ENCODE measurements at regions not wholly inside any gene's neighbourhood (a gene's known extent, or its start where the extent isn't known, plus 50 kb on each side); places are given as distances from the start of the nearest gene placed in this dataset.
A peak's percentile ranks its signal among the peaks of the same experiment; 100 is the strongest.

DNA sequence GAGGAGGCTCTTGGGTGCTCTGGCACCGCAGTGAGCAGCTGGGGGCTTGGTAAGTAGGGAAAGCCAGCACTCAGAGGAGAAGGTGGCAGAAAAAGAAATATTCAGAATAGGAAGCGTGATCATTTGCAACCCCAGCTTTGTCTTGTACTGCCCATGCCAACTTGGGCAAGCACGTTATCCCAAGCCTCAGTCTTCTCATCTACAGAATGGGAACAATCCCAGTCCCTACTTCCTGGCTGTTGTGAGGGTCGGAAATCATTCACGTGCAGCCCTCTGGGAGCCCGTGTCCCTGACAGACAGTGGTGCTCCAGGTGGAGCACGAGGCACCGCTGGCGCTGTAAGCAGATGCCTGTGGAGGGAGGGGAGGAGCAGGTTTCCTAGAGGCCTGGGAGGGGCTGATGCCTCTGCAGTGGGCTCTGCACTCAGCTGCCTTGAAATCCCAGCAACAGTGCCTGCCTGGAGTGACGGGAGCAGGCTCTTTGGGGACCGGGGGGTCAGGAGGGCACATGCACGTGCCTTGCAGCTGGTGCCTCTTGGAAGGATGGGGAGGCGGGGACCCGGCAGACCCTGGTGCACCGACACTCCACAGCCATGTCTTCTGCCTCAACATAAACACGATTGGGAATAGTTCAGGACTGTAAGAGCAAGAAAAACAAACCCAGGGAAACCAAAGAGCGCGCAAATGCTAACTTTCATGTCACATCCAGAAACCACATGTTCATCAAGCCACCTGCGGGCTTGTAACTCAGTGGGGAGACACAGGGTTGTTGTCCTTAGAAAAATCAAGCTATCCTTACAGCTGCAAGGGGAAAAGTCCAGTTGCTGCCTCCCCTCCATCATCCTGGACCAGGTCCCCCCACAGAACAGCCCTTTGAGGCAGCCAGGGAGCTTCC is 86.5 kb upstream of the DIO3 start:
- no peak for FAIRE-seq

DNA sequence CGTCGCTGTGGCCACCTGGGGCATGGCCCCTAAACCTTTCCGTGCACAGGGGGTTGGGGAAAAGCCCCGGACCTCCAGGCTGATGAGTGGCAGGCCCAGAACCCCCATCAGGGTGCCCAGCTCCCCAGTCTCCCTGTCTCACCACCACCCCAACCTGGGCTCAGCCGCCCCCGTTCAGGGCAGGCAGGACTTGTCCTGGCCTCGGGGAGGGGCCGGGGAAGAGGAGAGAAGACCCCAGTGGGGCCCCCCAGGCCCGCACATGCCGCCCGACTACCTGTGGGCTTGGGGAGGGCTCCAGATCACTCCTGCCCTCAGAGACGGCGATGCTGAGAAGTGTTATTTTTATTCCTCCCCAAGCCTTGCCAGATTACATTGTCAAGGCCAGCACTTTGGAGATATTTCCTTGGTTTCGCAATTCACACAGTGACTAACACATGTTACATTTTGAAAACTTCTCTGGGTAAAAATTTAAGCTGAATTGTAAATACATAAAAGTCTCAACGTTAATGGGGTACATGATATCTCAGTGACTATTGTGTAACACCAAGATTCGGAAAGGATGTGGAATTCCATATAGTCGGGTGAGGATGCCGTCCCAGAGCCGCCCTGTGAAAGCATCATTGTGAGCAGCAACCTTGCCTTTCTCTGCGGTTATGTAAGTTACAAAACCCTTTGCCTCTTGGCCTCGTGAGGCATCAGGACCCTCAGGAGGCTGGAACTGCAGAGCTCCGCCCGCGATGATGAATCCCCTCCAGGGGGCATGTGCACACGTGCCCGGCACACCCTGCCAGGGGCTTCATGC is 85.6 kb upstream of the DIO3 start:
- FAIRE-seq, result peak; percentile 64

DNA sequence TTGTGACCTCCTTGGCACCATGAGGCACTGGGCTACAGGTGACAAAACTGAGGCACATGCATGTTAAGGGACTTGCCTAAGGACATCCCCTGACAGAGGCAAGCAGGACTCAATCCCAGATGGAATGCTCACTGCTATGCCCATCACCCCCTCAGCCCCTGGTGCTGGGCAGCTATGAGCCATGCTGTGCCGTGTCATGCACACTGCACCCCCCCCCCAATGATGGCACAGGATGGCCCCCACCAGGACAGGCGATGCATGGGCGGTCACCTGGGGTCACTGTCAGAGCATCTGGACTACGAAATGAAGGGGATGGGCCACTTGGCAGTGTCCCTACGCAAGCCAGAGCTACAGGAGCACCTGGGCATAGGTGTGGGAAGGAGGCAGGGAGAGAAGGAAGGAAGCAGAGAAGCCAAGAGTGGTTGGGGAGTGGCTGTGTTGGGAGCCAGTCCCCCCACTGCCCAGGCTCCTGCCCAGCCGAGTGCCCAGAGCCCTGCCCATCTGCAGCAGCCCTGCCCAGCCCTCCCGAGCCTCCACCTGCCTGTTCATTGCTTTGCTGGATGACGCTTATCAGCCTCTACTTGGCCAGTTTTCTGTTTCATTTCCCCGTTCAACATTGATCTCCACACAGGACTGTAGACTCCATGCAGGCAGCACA is 84.9 kb upstream of the DIO3 start:
- FAIRE-seq, result no peak

DNA sequence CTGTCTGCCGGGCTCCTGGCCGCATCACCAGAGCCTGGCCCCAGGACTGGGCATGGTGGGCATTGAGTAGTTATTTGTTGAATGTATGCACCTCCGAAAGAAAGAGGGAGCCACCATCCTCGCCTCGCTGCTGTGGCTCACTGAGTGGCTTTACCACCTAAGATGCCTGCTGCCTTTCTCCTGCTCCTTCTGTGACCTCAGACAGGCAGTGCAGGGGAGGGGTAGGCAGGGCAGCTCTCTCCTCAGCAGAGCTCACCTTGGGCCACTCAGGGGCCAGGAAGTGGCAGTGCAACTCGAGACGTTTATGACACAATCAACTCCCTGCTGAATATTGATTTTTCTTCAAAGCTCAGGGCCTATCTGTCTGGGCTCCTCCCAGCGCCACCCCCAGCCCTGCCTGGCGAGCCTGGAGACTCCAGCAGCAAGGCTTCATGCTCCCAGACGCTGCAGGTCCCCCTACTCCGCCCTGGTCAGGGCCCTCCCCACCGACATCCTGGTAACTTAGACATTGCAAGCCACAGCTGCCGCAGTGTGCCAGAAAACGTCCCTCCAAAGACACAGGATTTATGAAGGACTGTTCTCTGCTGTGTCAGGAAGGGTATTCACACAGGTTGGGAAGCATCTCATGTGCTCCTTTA is 84.3 kb upstream of the DIO3 start:
- FAIRE-seq, result no peak

GRCh38 chr14:101477648-101478047 is 83.6 kb upstream of the DIO3 start:
- peak; percentile 31 for FAIRE-seq

GRCh38 chr14:101478096-101478495 is 83.2 kb upstream of the DIO3 start:
- no peak for FAIRE-seq

- no peak for FAIRE-seq
These were observed 82.4 kb upstream of the DIO3 start for GRCh38 chr14:101478796-101479410.

DNA sequence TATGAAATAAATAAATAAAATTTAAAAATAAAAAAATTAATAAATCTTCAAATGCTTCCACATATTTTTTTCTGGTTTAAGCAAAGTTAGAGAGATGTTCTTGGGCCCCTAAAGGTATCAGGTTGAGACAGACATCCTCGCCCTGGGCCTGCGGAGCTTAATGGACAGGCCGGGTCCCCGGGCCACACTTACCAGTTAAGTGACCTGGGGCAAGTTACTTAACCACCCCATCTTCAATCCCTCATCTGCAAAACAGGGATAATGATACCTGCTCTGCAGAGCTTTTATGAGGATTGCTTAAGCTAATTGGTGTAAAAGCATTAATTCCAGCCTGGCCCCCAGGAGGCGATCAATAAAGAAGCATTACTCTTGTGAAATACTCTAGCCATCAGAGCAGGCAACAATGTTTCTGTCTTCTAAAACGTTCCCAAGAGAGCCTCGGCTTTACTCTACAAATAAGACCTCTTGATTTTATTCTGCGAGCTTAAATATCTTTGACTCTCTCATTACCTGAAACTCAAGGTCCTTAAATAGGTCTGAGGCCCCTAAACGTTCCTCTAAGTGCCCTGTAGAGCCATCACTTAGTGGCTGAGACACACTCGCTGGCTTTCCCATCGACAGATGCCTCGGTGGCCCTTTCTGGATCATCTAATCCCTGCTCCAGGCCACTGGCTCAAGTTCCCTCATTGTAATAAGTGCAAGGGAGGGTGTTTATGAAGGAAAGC is 81.1 kb upstream of the DIO3 start:
- no peak for FAIRE-seq

DNA sequence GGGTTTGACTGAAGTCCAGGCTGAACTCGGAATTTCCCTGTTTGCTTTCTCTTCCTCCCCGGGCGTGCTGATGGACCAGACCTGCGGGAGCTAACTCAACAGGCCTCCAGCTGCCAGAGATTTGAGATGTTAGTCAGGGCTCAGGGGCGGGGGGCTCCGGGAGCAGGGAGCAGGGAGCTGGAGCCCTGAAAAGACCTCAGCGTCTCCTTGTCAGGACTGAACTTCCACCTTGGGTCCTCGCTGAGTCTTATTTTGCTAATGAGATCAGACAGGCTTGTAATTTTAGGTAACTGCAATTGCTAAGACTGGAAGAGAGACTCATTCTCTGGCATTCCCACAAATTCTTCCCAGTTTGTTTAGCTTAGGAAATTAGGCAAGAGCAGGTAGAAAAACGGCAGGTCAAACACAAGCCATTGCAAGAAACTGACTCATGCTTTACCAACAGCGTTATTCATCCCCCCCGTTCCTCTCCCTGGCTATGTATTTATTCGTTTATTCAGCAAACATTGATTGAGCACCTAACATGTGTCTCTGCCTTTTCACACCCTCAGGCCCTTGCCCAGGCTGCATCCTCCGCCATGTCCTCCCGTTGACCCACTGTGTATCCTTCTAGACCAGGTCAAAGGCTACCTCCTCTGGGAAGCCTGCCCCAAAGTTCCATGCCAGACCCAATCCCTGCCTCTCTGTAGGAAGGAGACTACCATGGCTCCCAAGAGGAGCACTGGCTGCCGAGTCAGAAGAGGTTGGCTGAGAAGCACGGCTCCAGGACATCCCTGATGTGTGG is 80.4 kb upstream of the DIO3 start:
- FAIRE-seq, result no peak

GRCh38 chr14:101481557-101481956 is 79.7 kb upstream of the DIO3 start:
- no peak for FAIRE-seq

DNA sequence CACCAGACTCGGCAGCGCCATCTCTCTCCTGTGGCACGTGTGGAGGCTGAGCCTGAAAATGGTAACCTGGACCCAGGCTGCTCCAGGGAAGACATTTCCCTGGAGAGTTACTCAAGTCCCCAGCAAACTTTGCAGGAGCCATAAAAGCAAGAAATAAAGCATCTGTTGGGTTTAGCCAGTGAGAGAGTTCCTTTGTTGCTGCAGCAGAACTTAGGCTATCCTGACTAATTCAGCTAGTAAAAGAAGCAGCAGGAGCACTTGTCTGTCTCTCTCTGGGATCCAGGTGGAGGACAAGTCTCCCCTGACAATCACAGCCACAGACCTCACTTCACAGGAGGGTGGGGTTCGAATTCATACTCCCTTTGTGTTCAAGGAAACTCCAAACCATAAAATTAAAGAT is 79.2 kb upstream of the DIO3 start:
- no peak for FAIRE-seq

GRCh38 chr14:101483829-101484228 is 77.5 kb upstream of the DIO3 start:
- no peak for FAIRE-seq

GRCh38 chr14:101489092-101489760 is 72.1 kb upstream of the DIO3 start:
- no peak for FAIRE-seq

GRCh38 chr14:101490771-101491170 is 70.5 kb upstream of the DIO3 start:
- no peak for FAIRE-seq

- no peak for FAIRE-seq
These were observed 69.5 kb upstream of the DIO3 start for GRCh38 chr14:101491841-101492240.

- FAIRE-seq, result no peak
These were observed 68.6 kb upstream of the DIO3 start for GRCh38 chr14:101492716-101493115.

DNA sequence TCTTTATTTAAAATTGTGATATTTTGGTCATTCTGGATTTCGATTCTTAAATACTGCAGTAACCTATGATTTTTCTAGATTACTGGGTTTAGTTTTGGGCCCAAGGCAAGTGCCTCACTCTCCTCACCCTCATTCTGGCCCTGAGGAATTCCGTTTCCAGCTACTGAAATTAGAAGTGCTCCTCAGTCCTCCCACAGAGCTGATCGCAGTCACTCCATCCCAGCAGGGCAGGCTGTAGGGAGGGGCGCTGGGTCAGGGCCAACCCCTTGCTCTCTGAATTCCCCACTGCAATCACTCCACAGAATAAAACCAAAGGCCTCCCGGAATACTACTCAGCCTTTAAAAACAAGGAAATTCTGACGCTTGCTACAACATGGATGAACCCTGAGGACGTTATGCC is 66.5 kb upstream of the DIO3 start:
- FAIRE-seq, result no peak

DNA sequence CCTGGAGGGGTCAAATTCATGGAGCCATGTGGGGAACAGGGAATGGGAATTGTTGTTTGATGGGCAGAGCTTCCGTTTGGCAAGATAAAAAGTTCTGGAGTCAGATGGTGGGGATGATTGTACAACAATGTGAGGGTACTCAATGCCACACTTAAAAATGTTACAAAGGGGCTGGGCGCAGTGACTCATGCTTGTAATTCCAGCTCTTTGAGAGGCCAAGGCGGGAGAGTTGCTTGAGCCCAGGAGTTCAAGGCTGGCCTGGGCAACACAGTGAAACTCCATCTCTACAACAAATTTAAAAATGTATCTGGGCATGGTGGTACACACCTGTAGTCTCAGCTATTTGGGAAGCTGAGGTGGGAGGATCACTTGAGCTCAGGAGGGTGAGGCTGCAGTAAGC is 66.0 kb upstream of the DIO3 start:
- FAIRE-seq, result no peak

- FAIRE-seq, result no peak
These were observed 65.2 kb upstream of the DIO3 start for GRCh38 chr14:101495827-101496775.
